HG02938 (cell line): ENCODE measurements at regions not wholly inside any gene's neighbourhood (a gene's known extent, or its start where the extent isn't known, plus 50 kb on each side); places are given as distances from the start of the nearest gene placed in this dataset.
"Not testable (repeated sequence)": the region's sequence is repeated elsewhere in the genome, so short reads cannot be mapped to it uniquely, and the experiment has no call there.

Experiments used
- ATAC-seq: cut with Tn5 transposase; IDR thresholded peaks from one replicate; pipeline ENCODE4 v1.9.1; 2021; ENCODE audit warnings: mild to moderate bottlenecking, moderate library complexity; ENCODE audit not compliant: unreplicated experiment

DNA sequence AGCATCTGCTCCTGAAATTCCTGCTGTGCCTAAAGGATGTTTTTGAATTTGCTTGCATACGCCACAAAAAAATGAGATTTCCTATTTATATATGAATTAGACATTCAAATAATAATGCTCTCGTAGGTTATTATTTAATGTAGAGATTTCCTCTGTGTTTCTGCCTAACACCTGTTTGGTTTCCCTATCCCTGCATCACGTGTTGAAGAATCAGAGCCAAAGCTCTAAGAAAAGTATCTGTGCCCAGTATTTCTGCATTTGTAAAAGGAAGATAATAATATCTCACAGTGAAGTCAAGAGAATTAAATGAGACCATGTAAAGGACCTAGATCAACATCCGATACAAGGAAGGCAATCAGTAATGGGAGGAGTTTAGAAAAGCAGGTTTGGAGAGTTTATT is 179.5 kb downstream of the HNRNPD start:
- no peak for ATAC-seq

DNA sequence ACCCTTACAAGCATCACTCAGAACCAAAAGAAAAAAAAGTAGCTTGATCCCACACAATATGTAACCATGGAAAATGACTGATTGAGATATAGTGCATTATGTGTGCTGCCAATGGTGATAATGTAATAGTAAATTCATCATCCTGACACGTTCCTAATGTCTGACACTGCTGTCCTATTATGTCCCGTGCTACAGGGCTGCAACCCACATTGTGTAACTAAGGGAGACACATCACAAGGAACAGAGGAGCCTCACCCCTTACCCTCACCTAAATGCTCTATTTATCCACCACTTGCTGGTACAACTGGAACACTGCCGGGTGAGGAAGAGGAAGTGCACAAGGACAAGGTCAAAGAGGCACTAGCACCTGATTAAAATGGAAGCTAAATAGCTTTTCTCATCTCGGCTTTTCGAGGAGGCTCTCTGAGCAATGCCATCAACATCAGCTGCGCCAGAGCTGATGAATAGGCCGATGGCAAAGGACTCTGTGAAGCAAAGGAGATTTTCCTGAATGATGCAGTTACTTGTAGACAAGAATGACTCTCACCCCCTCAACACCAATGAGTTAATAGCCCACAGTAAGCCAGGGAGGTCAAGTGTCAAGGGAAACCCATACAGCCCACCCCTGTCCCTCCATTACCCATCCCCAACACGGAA is 181.6 kb downstream of the HNRNPD start:
- ATAC-seq: no peak

DNA sequence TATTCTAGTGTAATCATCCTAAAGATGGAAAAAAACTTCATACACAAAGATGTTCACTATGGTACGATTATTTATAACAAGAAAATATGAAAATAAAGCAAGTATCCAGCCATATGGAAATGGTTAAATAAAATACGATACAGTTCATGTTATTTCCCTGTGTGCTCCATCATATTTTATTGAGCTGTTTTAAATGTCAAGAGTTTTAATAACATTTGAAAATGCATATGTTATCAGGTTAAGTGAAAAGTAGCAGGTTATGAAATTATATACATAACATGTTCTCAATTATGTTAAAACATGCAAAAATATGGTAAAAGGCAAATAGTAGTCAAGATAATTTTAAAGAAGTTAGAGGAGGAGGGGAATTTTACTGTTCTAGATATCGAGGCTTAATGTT is 192.0 kb downstream of the HNRNPD start:
- no peak for ATAC-seq

DNA sequence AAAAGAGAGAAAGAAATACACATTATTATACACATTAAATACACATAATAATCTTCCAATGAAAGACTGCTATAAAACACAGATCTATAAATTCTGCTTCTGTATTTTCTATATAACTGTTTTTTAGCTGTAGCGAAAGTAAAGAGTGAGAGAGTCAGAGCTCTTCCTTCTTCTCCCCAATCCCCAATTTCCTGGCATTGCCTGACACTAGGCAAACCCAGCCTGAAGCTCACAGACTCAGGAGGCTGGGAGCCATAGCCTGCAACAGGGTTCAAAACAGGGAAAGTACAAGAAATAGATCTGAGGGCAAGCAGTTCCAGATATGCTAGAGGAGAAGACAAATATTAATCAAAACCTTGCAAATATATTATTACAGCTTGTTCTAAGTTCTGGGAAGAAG is 201.6 kb downstream of the HNRNPD start:
- ATAC-seq: no peak

DNA sequence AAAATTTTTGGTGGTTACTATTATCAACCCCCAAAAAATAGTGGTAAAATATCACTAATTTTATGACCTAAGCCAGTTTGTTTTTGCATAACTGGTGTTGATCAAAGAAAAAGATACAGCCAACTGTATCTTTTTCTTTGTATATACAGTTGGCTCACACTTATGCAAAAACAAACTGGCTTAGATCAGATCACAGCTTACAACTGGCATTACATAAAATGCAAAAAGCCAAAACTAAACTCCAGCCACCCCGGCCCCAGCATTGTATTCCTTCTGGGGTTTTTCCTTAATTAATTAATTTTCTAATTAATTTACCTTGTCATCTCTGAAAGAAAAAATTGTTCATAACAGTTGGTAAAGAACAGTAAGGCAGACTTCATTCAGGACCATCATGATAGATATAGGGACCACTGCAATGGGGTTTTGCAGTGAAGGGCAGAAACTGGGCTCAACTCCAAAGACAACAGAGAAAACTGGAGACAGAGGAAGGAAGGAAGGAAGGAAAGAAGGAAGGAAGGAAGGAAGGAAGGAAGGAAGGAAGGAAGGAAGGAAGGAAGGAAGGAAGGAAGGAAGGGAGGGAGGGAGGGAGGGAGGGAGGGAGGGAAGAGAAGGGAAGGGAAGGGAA is 202.1 kb downstream of the HNRNPD start:
- no peak for ATAC-seq

DNA sequence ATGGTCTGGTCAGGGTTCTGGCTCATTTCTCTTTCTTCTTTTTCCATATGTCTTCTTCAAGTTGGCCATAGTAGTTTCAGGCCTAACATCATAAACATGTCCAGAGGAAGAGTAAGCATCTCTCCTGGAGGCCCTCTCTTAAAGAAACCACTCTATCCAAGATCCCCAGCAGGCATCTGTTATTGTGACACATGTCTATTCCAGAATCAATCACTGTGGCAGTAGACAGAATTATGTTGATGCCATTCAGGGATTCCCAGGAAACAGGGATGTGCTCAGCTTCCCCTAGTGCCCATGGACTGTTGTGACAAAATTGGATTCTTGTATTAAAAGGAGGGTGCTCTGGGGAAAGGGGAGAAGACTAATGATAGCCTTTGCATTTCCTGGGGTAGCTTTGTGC is 224.0 kb downstream of the HNRNPD start:
- ATAC-seq: no peak

DNA sequence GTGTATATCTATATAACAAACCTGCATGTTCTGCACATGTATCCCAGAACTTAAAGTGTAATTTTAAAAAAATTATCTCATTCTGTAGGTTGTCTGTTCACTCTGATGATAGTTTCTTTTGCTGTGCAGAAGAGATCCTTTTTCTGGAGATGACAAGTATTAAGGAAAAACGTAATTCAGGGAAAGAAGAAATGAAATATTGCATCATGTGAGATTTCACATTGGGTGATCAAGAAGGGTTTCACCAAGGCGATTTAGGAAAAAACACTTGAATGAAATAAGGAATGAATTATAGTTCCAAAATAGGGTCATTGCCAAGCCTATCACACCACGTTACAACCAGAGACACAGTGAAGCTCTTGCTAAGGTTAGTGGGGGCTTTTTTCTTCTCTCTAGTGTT is 227.9 kb downstream of the HNRNPD start:
- no peak for ATAC-seq

DNA sequence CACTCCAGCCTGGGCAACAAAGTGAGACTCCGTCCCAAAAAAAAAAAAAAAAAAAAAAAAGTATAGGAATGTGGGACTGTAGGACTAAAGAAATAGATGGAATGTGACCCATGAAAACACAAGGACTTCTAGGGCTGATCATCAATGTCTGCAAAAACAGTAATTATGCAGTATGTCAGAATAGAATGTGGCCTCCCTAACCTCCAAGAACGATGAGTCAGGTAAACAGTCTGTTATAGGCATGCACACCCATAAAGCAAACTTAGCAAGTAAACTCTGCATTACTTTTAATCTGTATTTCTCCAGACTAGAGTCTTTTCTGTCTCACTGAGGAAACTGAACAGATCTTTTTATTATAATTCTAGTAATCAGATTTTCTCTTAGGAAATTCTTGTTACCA is 233.4 kb downstream of the HNRNPD start:
- no peak for ATAC-seq

DNA sequence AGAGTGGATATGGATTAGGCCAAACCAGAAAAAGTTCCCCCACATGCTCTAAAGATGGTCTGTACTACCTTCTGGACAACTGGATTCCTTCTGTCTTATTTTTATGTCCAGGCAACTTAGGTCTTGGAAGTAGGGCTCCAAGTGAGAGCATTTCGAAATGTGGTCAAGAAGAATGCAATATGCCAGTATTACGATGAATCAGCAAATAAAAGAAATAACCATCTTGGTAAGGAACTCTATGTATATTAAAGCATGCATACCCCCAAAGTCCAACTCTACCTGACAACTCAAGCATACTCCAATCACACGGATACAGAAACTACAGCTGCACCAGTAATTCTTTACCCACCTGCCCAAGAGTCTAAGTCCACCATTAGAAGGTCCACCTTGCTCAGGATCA is 234.5 kb downstream of the HNRNPD start:
- no peak for ATAC-seq

DNA sequence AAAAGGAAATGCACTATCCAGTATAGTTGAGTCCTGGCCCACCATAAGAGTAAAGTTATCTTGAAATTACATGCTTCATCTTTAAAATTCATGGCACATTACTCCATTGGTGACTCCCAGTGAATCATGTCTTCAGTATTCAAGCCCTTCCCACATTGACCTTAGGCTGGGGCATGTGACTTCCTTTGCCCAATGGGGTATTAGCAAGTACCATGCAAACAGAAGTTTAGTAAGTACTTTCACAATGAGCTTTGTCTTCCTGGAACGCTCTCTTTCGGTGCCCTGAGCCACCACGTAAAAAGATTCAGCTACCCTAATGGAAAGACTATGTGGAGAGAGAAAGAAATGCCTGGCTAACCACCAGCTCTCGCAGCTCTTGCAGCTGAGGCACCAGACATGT is 235.4 kb downstream of the HNRNPD start:
- no peak for ATAC-seq

DNA sequence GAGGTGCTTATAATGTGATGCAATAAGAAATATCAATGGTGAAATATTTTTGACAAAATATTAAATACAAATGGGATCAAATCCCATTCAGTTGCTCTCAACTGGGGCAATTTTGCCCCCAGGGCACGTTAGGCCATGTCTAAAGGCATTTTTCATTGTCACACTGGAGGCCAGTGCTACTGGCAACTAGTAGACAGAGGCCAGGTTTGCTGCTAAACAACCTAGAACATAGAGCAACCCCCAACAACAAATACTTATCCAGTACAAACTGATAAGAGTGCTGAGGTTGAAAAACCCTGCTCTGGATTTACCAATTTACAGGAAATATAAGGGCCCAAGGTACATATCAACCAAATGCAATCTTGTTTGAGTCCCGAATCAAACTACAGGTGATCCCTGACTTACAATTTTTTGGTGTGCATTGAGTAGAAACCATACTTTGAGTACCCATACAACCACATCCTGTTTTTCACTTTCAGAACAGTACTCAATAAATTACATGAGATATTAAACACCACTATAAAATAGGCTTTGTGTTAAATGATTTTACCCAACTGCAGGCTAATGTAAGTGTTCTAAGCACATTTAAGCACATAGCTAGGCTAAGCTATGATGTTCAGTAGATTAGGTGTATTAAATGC is 237.5 kb downstream of the HNRNPD start:
- no peak for ATAC-seq

DNA sequence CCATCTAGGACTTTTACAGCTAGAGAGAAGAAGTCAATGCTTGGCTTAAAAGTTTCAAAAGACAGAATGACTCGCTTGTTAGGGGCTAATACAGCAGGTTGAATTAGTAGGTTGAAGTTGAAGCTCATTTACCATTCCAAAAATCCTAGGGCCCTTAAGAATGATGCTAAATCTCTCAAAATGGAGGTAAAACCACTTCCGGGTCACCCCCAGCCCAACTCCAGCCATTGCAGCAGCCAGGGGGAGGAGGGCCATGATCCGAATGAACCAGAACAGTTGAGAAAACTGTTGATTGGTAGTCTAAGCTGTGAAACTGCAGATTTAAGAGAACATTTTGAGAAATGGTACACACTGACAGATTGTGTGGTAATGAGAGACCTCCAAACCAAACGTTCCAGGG is 245.4 kb downstream of the HNRNPD start:
- ATAC-seq: no peak

DNA sequence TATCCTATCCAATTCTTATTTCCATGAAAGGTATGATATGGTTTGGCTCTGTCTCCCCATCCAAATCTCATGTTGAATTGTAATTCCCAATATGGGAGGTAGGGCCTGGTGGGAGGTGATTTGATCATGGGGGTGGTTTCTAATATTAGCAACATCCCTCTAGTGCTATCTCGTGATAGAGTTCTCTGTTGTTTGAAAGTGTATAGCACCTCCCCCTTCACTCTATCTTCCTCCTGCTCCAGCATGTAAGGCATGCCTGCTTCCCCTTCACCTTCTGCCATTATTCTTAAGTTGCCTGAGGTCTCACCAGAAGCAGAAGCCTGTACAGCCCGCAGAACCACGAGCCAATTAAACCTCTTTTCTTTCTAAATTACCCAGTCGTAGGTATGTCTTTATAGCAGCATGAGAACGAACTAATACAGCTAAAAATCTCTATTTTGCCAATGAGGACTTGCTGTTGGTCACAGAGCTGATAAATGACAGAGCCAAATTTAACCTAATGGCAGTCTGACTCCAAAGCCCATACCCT is 247.2 kb downstream of the HNRNPD start:
- no peak for ATAC-seq

DNA sequence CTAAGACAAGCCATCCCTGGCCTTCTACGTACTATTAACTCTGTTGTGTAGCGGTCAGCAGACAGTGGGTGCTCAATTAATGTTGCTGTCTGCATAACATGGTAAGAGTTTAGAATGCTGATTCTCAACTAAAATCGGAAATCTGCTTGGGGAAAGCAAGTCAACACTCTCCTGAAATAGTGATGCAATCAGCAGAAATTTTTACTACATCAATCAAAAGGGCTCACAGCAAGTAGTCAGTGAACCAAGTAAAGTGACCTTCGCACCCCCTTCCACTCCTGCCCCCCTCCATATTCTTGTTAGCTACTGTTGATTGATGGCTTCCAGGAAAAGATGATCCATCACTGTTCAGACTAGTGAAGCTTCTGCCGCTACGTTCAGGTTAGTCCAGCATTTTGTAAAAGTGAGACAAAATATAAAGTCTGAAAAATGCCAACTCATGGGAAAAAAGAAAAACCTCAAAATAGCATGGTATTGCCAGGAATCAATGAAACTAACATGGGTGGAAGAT is 247.9 kb downstream of the HNRNPD start:
- ATAC-seq: no peak

DNA sequence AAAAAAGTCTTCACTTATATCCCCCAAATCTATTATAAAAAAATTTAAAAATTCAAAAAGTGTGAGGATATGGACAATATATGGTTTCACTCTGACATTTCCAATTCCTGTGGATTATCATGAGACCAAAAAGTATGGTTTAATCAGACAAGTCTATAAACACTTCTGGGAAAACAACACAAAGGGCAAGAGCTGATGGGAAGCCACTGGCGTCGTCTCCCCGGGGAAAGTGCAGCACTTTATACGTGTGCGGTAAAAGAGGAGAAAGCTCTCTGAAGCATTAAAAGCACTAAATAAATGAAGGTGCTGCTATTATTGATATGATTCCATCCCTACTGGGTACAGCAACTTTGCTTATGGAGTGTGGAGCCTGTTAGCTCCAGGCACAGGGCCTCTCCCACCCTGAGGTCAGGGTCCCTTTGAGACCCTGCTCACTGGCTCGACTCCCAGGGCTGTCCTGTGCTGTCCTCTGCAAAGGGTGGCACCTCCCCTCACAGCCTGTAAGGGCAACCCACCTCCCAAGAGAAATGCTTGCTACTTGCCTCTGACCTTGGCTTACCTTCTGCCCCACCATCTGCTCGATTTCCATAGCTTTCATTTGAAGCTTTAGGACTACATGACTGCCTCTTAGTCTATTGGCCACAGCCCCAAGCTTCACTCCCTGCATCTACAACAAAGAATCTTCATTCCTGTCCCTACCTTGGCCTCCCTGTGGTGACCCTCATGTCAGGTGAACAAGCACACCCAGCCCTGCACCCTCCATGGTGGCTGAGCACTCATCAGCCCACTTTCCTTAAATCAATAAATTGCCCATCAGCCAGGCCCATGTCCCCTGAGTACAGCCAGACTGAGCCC is 248.6 kb downstream of the HNRNPD start:
- no peak for ATAC-seq

DNA sequence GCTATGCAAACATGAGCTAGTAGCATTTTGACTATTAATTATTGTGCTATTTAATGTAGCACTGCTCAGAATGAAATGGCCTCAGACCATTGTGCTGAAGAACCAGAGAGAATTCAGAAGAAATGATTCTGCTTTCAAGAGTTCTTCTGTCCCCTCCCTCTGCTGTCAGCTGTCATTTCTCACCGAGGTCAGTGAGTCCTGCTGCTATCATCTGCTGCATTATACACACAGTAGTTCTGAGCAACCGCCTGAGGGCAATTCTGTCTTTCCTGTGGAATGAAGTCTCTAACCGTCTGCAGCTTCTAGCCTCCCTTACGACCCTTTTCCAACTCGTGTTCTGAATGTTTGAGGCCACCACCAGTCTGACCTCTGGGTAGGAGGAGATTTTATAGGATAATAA is 249.4 kb downstream of the HNRNPD start:
- ATAC-seq: no peak

DNA sequence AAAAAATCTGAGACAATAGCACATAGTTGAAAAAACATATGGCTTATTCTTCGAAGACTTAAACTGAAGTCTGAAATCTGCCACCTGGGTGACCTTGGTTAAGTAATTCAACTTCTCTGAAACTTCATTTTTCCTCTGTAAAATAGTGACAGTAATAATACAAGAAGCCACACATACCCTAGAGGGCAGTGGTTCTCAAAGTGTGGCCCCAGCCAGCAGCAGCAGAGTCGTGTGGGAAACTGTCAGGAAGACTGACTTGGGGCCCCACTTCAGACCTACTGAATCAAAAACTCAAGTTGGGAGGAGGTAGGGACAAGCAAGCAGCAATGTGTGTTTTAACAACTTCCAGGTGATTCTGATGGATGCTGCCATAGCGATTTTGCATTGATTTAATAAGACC is 249.9 kb downstream of the HNRNPD start:
- ATAC-seq: no peak

DNA sequence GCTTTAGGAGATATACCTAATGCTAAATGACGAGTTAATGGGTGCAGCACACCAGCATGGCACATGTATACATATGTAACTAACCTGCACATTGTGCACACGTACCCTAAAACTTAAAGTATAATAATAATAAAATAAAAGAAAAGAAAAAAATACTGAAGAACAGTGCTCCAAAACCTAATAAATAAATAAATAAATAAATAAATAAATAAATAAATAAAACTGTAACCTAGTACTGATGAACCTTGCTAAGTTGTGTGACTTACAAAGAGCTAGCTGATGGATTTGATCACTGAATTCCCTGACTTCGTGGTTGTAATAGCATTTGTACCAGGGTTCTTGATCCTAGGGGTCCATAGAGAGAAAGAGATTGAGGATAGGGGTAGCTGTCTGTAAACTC is 258.6 kb downstream of the HNRNPD start:
- not testable (repeated sequence) for ATAC-seq

DNA sequence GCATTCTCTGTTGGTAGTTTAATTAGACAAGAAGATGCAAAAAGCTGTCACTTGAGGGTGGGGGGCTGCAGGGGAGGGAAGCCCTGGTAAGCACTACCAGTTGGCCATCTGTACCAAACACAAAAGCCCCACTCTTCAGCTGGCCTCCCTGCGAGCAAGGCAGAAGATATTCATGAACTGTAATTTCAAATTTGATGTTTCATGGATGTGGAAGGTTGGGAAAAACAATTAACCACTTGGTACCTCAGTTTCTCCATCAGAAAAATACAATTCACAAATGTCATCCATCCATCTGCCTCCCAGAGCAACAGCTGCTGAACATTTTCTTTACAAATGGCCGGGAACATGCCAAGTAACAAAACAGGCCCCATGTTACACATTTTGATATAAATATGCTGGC is 265.3 kb downstream of the HNRNPD start:
- ATAC-seq: no peak

DNA sequence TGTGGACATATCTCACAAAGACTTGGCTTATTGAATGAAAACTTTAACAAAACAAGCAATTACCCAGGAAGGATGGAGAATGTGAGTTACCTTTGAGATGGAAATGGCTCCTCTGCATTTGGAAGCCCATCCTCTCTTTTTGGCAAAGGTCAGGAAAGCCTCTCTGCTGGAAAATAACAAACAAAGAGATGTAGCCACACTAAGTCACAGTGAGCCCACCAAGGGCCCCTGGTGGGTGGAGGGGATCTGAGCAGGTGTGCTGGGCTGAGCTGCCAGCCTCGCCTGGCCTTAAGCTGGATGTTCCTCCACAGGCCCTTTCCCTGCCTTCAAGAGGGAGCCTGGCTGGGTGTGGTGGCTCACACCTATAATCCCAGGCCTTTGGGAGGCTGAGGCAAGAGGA is 269.2 kb downstream of the HNRNPD start:
- no peak for ATAC-seq

DNA sequence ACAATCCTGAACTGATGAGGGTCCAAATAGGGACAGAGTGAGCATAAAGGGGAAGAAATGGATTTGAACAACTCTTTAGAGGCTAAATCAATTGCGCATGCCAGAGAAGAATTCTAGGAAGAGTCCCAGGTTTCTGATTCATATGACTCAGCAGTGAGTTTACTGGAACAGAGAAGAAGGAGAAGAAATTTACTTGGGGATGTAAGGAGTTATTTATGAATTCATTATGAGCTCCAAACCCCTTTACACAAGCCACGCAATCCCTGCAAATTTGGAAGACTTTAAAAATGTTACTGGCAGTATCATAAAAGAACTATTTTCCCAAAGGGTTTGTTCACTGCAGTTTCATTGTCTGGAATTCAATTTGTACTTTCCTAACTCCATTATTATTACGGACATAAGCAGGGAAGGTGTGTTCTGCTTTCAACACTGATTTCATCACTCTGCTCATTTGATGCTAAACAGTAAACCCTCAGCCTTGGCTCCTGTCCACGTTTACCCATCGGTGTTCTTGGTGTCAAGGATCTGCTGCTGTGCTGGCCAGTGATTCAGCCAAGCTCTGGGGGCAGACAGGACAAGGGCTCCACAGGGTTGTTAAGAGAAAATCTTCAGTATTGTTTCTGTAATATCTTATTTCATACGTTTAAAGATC is 273.7 kb downstream of the HNRNPD start:
- ATAC-seq: no peak
